GM18858 (cell line): ENCODE measurements at regions not wholly inside any gene's neighbourhood (a gene's known extent, or its start where the extent isn't known, plus 50 kb on each side); places are given as distances from the start of the nearest gene placed in this dataset.

Experiments
- ATAC-seq: cut with Tn5 transposase; IDR thresholded peaks from one replicate; pipeline ENCODE4 v1.9.1; 2021; ENCODE audit not compliant: unreplicated experiment

DNA sequence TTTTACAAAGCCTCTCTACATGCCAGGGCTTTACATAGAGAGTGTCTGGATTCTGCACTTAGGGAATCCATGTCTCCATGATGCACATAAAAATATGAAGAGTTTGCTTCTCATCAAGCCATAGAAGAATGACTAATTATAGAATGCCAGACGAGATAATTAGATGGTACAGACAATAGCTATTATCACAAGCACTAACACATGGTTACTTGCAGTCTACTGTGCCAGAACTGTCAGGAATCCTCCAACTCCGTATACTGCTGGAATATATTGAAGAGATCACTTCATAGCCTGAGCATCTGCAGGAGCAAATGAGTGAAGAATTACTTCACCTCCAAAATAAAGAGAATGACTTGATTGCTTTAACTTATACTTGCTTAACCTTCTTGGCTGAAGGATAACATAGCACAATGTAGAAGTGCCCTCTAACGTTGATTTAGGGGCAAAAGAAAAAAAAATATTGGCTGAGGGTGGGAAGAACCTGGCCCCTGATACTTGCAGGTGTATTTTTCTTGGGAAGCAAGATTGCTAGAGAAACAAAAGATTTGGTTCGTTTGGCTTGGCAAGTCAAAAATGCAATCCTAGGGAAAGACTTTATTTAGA is 272.8 kb upstream of the FAR2 start:
- ATAC-seq: no peak

DNA sequence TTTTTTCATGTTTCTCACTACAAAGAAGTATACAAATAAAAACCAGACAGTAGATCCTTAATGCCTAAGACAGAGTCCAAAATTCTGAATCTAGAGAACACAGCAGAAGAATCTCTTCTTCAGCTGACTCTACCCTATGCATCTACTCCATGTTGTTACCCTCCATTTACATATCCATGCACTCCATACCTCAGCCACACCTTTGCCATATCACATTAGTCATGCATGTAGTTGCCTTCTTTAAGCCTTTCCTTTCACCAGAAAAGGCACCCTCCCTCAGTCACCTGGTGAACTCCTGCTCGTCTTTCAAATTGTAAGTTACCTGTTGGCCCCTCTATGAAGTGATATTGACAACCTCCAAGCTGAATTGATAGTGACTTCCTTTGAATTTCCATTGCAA is 271.2 kb upstream of the FAR2 start:
- no peak for ATAC-seq

DNA sequence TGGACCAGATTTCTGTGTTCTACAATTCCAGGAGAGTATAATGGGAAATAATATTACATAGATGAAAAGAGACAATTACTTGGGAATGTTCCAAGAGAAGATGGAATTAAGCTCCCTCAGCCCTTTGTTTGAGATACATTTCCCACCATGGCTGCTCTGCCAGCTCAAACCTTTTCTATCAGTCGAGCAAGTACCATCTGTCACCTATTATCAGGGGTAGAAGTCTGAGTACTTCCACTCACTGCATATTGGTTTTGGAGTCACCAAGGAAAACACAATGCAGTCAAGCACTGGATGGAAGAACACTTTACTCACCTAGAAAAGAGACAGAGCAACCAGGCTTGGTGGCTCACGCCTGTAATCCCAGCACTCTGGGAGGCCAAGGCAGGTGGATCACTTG is 270.4 kb upstream of the FAR2 start:
- ATAC-seq: no peak

DNA sequence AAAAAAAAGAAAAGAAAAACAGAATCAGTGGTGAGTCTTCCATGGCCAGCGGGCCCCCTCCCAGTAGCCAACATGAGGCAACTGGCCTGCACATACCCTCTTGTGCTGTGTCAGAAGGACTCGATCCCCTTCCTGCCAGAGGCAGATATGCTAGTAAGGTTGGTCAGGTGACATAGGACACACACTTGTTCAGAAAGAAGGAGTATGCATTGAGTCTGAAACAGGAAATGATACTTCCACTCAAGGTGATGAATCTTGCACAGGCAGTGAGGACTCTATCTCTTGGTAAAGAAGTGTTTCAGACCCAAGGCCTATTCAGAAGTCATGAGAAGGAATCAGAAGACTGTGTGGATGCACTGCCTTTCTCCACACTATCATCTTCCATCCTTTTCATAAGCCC is 269.7 kb upstream of the FAR2 start:
- ATAC-seq: peak; percentile 87

DNA sequence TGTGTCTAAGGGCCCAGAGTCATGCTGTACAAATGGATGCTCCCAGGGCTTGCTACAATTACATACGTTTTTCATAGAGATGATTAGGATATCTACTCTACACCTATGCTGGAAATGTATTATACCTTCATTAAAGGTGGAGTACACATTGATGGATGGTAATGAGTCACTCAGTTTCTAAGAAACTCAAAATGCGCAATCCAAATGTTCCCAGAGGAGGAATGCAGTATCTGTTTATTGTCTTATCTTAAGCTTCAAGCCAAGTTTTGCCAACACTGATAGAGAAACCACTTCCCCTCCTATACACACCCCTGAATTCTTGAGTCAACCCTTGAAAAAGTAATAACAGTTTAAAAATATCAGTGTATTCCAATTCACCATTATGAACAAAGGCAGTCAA is 266.6 kb upstream of the FAR2 start:
- no peak for ATAC-seq

DNA sequence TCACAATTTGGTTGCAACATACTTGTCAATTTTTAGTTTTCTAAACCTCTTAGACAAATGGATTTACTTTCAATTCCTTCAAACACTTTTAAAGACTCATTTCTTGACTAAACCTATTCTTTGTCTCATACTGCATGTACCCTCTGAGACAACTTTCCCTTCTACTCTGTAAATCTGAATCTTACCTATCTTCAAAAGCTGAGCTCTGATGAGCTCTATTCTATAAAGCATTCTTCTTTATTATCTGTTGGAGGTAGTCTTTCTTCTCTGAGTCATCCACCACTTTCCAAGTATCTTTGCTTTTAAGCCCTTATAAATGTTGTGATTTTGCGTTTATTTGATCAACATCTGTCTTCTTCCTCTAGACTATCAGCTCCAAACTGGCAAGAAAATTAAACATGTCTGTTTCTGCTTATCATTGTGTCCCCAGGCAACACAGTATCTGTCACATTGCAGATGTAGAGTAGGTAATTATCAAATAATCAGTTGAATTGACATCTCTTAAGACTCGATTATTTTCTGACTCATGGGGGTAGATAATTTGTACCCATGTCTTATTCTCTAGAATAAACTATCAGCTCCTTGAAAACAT is 265.6 kb upstream of the FAR2 start:
- no peak for ATAC-seq

DNA sequence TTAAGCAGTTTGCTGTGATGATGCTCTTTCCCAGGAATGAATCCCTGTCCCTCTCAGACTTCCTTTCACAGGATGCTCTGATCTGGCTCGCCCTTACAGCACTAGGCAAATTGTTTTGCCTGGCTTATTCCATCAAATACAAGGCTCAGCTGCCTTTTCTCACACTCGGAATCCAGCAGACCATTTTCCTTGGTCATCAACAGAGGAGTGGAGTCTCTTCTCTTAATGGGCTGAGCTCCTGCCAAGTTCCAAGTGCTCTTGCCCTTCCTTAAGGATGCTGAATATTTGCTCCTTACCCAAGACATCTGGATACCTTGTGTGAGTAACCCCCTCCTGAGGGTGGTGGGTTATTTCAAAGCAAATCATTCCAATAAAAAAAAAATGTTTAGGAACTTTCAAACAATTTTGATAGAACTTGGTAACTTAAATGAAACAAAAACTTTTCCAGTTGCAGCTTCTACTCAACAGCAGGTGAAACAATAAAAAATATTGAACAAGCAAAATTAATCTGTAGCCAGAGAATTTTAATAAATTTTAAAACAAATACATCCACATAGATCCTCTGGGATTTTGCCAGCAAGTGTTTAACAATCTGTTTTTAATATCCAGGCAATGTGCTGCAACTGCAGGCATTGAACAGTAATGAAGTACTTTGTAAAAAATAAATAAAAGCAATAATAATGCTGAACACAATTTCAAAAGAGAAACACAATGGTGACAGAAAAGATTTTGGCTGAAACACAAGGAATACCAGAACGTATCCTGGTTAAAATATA is 264.0 kb upstream of the FAR2 start:
- no peak for ATAC-seq

DNA sequence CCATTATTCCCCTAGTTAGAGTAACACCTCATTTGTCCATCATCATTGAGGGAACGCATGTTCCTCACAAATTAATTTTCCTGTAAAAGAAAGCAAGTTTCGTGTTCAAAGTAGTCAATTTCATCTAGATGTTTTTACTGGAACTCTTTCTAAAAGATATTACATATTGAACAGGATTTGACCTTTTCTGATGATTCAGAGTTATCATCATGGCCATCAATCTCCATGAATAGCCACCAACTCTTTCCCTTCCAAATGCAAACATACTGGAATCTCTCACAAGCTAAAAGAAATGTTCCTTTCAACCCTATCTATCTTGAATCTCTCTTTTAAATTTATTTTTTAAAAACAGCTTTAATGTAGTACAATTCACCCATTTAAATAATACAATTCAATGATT is 263.1 kb upstream of the FAR2 start:
- ATAC-seq: no peak

DNA sequence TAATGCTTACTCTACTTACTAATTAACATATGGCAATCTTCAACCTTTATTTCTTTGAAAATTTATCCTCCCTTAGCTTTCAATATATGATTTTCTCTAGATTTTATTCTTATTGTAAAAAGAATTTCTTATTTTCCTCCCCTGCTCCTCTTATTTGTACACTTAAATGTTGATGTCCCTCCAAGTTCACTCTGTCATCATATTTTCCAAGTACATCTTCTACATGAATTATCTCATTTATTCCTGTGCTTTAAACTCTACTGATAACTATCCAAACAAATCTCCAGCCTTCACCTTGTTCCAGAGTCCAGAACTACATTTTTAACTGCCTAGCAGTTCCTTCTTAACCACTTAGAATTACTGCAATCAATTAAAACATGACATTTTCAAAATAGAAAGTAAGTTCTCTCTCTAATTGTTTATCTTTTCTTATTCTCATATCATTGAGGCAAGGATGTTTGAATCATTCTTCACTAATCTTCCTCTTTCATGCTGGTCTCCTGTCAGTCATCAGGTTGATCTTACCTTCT is 261.6 kb upstream of the FAR2 start:
- no peak for ATAC-seq

DNA sequence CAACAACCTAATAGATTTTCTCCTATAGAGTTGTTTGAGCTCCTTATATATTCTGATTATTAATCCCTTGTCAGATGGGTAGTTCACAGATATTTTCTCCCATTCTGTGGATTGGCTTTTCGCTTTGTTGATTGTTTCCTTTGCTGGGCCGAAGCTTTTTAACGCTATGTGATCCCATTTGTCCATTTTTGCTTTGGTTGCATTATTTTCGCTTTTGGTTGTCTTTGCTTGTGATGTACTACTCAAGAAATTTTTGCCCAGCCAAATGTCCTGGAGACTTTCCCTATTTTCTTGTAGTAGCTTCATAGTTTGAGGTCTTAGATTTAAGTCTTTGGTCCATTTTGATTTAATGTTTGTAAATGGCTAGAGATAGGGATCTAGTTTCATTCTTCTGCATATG is 258.4 kb upstream of the FAR2 start:
- no peak for ATAC-seq

DNA sequence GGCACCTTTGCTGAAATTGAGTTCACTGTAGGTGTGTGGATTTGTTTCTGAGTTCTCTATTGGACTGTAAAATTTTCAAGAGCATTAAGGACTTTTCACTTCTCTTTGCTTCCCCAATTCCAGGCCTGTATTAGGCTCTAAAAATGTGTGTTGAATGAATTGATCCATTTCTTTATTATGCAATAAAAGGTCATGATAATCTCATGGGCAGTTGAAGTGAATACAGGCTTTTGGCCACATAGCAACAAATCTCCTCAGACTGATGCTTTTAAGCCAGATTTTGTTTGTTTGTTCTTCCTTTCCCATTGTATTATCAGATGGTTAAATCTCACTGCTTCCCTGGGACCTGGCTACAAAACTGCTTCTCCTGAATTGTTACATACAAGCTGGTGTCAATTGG is 258.0 kb upstream of the FAR2 start:
- ATAC-seq: no peak

DNA sequence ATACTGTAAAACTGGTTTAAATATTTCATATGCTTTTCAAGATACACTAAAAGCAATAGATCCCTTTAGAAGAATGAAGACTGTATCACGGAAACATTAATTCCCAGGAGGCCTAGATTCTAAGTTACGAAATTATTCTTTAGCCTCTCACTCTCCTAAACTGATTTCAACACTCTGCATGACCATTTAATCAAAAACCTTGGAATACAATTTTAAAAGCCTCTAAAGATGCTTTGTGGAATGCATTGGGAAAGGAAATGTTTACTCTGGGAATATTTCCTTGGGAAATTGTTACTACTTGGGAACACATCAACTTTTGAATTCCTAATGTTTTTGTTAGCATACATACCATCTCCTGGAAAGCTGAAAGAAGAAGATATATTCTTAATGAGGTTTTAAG is 255.7 kb upstream of the FAR2 start:
- ATAC-seq: no peak

DNA sequence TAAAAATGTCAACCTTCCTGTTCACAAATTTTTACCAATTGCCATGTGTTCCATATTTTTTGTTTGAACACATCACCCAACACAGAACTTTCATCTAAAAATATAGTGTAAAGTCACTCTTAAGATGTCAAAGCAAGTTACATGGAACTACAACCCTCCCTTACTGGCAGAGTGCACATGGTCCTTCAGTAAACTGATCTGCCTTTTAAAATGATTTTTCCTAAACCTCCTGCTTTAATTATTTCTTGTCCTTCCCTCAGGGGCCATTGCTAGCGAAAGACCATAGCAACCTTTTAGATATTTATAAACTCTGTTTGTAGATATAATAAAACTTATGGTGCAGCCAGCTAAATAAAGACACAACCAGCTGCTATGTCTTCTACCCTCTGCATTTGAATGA is 255.2 kb upstream of the FAR2 start:
- no peak for ATAC-seq

DNA sequence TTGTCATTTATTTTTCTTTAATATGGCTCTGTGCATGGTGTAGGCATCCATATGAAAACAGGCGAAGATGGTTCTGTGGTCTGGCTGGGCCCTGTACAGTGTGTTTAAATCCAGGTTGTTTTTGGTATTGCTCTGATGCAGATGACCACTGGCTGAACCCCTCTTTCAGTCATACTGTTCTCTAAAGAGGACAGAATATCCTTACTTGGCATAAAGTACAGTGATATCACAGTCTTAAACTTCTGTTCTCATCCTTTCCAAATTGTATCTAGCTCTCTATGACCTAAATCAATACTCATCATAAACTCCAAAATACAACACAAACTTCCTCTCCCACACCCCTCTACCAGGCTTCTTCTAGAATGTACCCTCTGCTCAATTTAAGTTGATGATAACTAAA is 252.7 kb upstream of the FAR2 start:
- no peak for ATAC-seq

DNA sequence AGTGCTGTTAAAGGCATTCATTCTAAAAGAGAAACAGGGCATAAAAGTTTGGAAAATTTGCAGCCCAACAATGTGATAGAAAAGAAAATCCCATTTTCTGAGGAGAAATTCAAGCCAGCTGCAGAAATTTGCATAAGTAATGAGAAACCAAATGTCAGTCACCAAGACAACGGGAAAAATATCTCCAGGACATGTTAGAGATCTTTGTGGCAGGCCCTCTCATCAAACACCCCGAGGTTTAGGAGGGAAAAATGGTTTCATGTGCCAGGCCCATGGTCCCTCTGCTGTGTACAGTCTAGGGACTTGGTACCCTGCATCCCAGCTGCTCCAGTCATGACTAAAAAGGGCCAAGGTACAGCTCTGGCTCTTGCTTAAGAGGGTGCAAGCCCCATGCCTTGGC is 251.0 kb upstream of the FAR2 start:
- no peak for ATAC-seq

DNA sequence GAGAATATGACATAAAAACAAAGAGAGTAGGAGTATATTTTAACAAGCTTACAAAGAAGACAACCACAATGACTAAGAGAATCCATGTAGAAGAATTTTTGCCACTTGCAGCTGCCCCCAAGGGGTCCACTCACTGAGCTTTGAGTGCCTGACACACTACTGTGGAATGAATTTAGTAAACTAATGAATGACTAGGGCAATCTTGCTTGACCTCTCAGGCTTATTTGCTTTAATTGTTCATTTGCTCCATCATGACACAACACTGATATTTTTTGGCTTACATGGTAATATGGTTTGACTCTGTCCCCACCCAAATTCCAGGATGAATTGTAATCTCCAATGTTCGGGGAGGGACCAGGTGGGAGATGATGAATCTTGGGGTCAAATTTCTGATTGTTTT is 249.1 kb upstream of the FAR2 start:
- ATAC-seq: no peak

DNA sequence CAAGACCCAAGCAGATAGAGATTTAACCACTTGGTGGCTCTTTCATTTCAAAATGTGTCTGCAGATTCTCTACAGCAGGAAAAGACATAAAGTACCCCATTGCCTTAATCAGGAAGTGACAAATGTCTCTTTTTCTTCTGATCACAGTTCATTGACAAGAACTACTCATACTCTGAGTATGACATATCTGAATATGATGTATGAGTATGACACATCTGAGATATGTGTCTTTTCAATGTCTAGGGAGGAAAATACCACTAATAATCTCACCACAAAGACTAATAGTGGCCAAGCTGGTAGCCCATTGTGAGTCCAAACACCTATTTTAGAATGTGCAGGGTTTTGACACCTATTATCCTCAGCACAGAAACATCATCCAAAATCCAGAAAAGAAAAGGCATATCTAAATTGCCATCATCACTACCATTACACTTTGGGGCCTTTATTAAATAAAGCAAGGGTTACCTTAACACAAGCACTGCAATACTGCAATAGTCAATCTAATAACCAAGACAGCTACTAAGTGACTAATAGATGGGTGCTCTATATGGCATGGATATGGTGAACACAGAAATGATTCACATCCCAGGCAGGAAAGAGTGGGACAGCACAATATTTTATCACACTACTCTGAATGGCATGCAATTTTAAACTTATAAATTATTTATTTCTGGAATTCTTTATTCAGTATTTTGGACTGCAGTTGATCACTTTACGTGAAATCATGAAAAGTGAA is 243.7 kb upstream of the FAR2 start:
- ATAC-seq: no peak

DNA sequence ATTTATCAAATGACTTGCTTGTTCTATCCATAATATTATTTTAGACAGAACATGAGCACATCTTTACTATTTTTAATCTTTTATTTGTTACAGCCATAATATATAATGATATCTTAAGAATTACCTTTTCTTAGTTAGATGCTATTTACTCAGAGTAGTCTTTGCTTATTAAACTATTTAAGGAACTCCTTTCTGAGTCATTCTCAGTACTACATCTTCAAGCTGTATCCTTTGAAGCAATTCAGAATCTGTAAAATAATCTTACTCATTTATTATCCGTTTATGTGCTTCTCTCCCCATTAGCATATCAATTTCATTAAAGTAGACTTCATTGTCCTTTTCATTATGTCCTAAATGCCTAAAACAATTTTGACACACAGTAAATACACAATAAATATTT is 240.4 kb upstream of the FAR2 start:
- ATAC-seq: no peak

DNA sequence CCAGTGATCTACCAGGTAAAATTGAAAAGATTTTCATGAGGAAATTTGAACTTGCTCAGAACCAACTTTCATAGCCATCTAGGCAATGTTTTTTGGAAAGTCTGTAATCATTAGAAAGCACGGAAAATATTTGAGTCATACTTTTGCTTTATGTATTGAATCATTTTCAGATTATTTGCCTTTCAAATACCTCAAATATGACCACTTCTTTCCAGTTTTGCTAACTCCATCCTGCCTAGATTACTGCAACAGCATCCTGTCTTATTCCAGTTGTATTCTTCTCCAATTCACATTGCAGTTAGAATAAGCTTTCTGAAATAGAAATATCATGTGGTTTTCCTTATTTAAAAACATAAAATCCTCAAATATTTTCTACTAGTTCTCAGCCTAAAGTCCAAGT is 239.8 kb upstream of the FAR2 start:
- no peak for ATAC-seq

DNA sequence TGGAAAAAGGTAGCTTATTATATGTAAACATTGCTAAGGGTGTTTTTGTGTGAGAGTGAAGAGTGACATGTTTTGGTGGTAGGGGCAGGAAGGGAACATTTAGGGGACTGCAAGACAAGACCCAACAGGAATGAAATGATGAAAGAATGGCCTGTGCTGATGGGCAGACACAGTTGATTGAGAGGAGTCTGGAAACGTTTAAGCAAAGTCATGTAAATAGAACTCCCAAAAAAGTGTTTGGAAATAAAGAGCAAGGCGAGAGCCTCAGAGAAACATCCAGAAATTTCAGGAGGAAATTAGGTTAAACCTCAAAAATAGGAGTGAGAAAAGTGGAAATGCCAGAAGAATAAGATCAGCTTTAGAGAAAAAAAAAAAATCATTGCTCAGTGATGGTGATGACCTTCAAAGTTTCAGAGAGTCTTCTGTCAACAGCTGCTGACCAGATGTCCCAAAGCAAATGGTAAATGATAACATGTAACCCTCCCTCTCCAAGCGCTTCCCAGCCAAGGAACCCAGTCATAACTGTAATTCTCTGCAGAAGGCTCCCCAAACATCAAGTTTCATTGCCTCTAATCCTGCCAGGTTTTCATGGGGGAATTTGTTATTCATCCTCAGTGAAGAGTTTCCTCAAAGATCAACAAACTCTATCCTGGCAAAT is 223.2 kb upstream of the FAR2 start:
- ATAC-seq: no peak

DNA sequence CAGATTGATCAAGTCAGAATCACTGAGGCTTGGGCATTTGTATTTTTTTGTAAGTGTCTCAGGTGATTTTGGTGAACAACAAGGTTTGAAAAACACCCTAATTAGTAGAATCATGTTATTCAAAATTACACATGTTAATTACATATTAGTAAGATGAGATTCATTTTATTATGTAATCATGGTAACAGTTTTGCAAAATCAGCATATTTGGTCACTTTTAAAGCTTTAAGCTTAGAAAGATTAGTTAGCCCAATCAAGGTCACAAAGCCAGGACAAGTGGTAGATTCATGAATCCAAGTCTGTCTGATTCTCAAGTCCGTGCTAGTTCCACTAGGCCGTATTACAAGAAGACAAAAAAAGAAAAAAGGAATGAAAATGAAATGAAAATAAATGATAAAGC is 218.4 kb upstream of the FAR2 start:
- no peak for ATAC-seq
